NCI-H2196 (cell line): ENCODE measurements at regions not wholly inside any gene's neighbourhood (a gene's known extent, or its start where the extent isn't known, plus 50 kb on each side); places are given as distances from the start of the nearest gene placed in this dataset.
A peak's percentile ranks its signal among the peaks of the same experiment; 100 is the strongest.
"Not testable (repeated sequence)": the region's sequence is repeated elsewhere in the genome, so short reads cannot be mapped to it uniquely, and the experiment has no call there.

ENCODE experiments used
- DNase-seq: peaks from one replicate; lab custom pipeline; 2025; ENCODE audit not compliant: unreplicated experiment; lab: John Stamatoyannopoulos, UW

DNA sequence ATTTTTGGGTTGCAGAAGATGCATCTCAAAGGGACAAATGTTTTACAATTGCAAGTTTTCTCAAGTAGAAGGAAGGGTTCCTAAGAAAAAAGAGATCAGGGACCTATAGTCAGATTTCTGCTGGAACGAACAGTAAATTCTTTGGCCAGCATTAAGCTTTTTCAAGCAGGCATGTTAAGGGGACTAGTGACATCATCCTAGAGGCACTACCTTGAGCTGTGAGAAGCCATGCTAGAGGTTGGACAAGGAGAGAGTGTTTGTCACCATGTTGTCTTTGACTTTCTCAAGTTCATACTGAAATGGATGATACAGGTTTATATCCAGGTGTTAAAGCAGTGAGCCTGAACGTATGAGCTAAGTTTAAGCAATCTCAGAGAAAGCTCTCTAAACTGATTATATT lies 85.2 kb upstream of the WDR72 start:
- no peak for DNase-seq

DNA sequence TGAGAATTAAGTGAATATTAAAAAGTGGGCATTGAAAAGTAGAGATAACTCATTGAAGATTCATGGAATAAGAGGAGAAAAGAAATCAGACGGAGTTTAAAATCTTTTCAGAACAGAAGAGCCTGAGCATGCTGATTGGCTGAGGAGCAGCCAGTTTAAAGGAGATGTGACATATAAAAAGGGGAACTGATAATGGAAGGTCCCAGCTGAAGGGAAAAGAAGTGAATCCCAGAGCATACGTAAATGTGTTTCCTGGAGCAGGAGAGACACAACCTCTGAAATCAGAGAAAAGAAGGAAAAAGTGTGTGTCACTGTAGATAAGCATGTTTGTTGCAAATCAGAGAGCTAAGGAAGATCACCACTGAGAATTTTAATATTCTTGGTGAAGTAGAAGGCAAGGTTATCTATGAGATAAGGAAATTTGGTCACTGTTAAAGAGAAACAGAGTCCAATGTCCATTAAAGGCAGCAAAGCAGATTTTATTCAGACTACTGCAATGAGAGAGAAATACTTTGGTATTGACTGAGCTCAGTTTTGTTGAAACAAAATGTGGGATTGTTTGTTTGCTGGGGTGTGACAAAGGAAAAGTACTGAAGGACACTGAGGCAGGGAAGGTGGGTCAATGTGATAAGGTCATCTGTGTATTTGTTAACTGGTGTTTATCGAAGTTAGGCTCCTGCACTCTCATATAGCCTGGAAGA lies 84.6 kb upstream of the WDR72 start:
- no peak for DNase-seq

GRCh38 chr15:53843166-53843565 lies 83.7 kb upstream of the WDR72 start:
- no peak for DNase-seq

- no peak for DNase-seq
These were observed 82.2 kb upstream of the WDR72 start for GRCh38 chr15:53841651-53842050.

GRCh38 chr15:53840681-53841080 lies 81.2 kb upstream of the WDR72 start:
- no peak for DNase-seq

DNA sequence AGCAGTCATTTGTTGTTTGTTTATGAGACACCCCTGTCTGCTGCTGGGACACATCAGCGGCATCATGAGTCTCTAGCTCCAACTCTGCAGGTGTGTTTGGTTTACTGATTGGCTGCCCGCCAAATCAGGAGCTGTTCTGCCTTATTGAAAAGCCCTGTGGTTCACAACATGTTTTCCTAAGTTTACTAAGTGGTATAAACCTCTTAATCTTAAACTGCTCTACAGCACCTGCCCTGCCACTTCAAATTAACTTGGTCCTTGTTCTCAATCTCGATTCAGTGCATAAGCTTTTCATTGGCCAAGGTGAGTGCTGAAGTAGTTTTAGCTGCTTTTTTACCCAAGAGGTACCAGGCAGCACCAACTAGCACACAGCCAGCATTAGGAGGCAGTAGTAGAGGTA lies 77.8 kb upstream of the WDR72 start:
- DNase-seq: peak; percentile 62

DNA sequence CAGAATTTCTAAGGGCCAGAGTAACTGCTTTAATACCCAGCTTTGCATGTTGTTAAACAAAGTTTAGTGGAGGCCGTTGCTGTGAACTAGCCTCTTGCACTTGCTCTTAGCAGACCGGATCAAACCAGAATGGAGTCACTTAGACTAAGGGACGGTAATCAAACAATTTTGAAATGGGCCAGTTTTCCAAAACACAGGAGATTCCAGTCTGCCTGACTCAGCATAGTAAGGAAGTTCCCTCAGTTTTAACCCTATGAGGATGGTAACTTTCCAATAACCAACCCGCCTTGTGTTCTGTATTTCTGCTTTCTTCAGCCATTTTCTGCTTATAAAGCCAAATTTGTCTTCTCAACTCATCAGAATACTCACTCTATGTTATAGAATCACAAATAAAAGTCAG lies 77.2 kb upstream of the WDR72 start:
- no peak for DNase-seq

- no peak for DNase-seq
These were observed 75.8 kb upstream of the WDR72 start for GRCh38 chr15:53835309-53835708.

DNA sequence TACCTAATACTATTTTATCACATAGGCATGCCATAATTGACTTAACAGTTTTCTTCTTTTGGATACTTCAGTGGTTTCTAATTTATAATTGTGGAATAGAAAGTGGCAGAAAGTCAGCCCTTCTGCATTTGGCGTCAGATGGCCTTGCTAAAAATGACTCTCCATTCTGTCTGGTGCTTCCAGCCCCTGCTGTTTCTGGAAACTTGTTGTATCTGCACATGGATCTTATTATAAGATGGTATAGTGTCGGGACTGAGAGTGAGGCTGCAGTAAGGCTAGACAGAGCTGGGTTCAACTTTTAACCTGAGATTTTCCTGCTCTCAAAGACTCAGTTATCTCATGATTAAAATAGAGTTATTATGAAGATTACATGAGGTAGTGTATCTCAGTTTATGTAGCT lies 74.8 kb upstream of the WDR72 start:
- DNase-seq: no peak

DNA sequence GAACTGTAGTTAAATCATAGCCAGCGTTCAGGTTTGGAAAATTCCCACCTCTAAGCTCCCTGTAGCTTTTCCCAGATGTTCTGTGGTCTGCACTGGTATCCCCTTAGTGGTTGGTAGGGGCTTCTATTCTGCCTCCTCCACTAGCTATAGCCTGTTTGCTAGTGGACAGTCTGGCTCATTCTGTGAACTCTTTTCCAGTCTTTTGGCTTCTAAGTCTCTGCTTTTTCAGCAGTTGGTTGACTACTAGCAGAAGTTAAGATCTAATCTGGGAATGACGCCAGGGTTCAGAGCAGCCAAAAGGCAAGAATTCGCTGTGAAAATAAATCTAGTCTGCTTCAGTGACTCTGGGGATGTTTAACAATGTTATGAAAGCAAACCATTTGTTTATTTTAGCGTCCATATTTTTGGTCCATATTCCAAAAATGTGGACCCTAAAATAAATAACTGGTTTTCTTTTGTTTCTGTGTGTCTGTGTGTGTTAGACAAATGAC lies 73.7 kb upstream of the WDR72 start:
- peak; percentile 7 for DNase-seq

- DNase-seq: no peak
These were observed 72.7 kb upstream of the WDR72 start for GRCh38 chr15:53831907-53832770.

GRCh38 chr15:53830707-53831386 lies 71.4 kb upstream of the WDR72 start:
- DNase-seq: no peak

GRCh38 chr15:53829923-53830459 lies 70.5 kb upstream of the WDR72 start:
- DNase-seq: no peak

GRCh38 chr15:53829471-53829870 lies 70.0 kb upstream of the WDR72 start:
- no peak for DNase-seq

- DNase-seq: no peak
These were observed 67.9 kb upstream of the WDR72 start for GRCh38 chr15:53827355-53827754.

GRCh38 chr15:53811530-53811929 lies 52.1 kb upstream of the WDR72 start:
- no peak for DNase-seq

- not testable (repeated sequence) for DNase-seq
These were observed 50.8 kb upstream of the WDR72 start for GRCh38 chr15:53810306-53810705.
